GM21381 (cell line): ENCODE measurements at regions not wholly inside any gene's neighbourhood (a gene's known extent, or its start where the extent isn't known, plus 50 kb on each side); places are given as distances from the start of the nearest gene placed in this dataset.
"Not testable (repeated sequence)": the region's sequence is repeated elsewhere in the genome, so short reads cannot be mapped to it uniquely, and the experiment has no call there.

Source experiments
- ATAC-seq: cut with Tn5 transposase; IDR thresholded peaks from one replicate; pipeline ENCODE4 v1.9.1; 2021; ENCODE audit warnings: mild to moderate bottlenecking, moderate library complexity; ENCODE audit not compliant: unreplicated experiment

GRCh38 chr9:86997156-86997555 lies 49.9 kb upstream of the GAS1 start:
- ATAC-seq, result no peak

DNA sequence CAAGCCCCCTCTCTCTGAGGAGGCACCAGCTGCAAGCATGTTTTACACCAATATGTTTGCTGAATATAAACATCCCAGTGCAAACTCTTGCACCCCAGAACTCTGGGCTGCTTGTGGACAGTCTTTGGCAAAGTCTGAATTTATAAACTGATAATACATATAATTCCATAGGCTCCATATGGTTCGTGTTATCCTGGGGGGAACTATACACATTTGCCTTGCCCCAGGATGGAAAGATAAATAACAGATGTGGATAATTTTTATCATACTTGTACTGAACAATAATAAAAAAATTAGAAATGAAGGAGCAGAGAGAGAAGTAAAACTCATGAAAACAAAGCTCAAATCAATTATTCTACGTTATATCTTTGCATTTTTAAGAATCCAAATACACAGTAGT lies 50.6 kb upstream of the GAS1 start:
- ATAC-seq, result no peak

DNA sequence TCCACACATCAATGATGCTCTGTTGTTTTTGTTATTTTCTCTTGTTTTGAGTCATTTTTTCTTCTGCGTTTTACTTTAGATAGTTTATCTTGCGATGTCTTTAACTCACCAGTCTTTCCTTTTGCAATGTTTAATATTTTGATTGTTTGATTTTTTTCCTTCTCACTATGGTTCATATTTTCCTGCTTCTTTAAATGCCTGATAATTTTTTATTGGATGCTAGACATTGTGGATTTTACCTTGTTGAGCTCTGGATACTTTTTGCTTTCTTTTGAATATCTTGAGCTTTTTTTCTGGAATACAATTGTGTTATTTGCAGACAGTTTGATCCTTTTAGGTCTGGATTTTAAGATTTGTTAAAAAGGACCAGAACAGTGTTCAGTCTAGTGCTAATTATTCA lies 55.2 kb upstream of the GAS1 start:
- no peak for ATAC-seq

DNA sequence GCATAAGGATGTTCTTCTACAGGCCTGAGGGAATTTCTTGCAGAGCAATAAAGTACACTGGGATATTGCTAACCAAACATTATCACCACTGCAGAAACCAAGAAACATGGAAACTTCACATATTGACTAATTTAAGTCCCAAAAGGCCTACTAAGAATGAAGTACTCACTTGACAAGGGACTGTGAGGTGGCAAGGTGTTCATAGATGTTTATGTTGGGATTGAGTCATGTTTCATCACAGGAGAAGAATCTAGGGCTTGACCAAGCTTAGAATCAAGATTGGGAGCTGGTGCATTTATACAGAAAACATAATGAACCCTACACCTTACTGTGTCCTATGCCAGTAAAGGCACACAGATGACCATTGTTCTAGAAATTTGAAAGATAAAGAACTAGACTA lies 56.7 kb upstream of the GAS1 start:
- ATAC-seq, result no peak

- no peak for ATAC-seq
Measured at GRCh38 chr9:87006956-87007355, 59.6 kb upstream of the GAS1 start.

DNA sequence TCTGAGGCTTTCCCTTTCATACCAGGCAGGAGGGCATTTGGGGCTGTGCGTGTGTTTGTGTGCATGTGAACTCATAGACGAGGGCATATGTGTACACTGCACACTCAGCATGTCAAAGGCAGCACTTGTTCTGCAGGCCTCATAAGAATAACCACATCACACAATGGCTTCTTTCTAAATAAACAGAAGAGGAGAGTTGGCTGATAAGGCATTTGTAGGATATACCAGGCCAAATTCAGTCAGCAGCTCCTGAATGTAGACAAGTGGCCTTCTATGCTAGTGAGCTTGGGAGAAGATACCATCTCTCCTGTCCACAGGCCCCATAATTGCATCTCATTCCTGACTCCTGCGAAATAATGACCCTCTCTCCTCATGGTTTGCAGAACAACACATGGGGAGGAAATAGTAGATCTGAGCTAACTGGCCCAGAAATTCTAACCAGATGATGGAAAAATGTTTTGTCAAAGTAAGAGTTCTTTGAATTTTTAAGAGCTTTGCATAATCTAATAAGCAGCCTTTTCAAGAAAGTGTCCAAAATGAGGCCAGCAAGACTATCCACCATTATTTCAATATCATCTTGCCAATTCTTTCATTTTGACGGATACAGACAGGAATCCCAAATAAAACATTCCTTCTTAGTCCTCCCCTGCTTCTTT lies 60.5 kb upstream of the GAS1 start:
- ATAC-seq, result no peak

- ATAC-seq, result no peak
Measured at GRCh38 chr9:87008667-87009066, 61.4 kb upstream of the GAS1 start.

DNA sequence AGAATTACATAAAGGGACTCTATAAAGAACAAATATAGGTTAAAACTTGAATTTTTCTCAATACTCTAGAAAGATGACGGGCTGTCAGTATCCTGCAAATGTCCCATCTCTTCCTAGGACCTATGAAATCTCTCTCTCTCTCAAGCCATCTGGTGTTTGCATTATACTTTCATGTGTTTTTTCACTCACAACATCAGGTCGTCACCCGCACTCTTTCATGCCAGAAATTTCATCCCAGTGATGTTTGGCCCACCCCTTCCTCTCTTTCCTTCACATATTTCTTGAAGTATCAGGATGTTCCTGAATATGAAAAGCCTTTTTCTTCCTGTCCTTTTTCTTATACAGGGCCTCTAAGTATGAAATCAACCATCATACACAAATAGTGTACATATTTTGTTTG lies 63.3 kb upstream of the GAS1 start:
- no peak for ATAC-seq

GRCh38 chr9:87011551-87011950 lies 64.2 kb upstream of the GAS1 start:
- ATAC-seq, result no peak

DNA sequence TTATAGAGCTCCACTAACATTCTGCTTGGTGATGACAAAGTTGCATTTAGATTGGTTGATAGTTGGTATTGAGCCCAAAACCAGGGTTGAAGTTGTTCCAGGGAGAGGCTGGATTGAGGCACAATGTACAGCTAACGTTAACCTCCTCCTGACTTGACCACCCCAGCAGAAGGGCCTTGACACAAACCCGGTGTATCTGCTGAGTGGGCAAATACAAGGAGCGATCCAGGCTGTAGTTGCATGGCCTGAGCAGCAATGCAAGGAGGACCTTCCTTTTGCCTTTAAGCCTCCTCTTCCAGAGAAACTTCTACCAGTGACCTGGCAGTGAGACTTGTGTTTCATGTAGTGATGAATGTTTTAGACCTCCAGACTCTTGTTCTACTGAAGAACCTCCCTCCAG lies 66.2 kb upstream of the GAS1 start:
- no peak for ATAC-seq

- ATAC-seq, result no peak
Measured at GRCh38 chr9:87014436-87014835, 67.1 kb upstream of the GAS1 start.

GRCh38 chr9:87016681-87017080 lies 69.4 kb upstream of the GAS1 start:
- ATAC-seq, result no peak

GRCh38 chr9:87020169-87020950 lies 73.1 kb upstream of the GAS1 start:
- no peak for ATAC-seq

DNA sequence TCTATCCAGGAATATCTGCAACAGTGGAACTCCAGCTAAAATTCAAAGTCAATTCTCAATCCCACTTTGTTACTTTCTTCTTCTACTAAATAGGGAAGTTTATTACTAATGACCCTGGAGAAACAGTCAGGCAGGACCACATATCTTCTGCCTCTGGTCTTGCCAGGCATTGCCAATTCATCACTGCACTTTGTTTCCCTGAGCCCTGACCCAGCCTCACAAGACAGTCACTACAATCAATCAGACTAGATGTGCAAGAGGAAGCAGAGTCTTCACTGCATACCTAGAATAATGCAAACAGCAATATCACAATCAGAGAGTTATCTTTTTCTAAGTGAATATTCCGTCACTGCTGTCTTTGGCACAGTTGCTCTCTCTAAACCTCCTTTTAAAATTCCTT lies 74.9 kb upstream of the GAS1 start:
- ATAC-seq, result no peak

DNA sequence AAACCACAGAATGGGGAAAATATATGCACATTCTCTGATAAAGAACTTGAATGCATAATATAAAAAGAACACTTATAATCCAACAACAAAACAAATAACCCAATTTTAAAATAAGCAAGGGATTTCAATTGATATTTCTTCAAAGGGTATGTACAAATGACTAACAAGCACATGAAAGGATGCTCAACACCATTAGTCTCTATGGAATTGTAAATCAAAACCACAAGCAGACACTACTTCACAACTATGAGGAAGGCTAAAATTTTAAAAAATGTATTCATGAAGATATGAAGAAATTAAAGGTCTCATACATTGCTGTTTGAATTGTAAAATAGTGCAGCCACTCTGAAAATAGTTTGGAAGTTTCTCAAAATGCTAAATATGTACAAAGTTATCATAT lies 78.9 kb upstream of the GAS1 start:
- ATAC-seq, result no peak

GRCh38 chr9:87028836-87029235 lies 81.5 kb upstream of the GAS1 start:
- ATAC-seq, result not testable (repeated sequence)

DNA sequence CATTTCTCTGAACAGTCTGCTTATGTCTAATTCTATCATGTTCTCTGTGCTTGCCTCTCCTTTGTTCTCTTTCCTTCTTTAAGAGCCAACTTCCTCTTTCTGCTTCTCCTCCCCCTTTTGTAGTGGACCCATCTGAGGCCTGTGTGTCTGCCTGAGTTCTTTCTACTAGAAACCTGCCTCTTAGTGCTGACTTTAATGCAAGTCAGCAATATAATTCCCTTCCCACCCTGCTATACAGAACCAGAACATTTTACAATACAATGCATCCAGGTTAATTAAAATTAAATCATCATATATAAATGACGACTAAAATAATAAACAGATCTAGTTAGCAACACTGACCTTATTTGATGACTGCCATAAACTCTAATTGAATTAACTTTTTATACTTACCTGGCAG lies 82.6 kb upstream of the GAS1 start:
- no peak for ATAC-seq

- no peak for ATAC-seq
Measured at GRCh38 chr9:87034841-87035240, 87.5 kb upstream of the GAS1 start.

- ATAC-seq, result no peak
Measured at GRCh38 chr9:87035879-87036278, 88.6 kb upstream of the GAS1 start.

DNA sequence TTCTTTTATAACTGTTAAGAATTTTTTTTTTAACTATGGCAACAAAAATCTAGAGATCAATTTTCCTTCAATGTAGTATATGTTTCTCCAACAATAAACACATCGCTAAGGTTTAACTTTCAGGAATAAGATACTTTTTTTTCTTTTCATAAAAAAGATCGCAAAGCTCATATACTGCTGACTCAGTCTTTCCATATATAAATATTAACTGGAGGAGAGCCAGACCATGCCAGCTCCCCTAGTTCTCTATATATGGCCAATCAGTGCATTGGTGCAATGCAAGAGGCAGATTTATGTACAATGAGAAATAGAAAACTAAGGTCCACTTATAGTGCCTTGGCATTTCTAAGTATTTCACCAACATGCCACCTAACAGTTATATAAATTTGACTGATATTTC lies 89.2 kb upstream of the GAS1 start:
- ATAC-seq, result no peak

DNA sequence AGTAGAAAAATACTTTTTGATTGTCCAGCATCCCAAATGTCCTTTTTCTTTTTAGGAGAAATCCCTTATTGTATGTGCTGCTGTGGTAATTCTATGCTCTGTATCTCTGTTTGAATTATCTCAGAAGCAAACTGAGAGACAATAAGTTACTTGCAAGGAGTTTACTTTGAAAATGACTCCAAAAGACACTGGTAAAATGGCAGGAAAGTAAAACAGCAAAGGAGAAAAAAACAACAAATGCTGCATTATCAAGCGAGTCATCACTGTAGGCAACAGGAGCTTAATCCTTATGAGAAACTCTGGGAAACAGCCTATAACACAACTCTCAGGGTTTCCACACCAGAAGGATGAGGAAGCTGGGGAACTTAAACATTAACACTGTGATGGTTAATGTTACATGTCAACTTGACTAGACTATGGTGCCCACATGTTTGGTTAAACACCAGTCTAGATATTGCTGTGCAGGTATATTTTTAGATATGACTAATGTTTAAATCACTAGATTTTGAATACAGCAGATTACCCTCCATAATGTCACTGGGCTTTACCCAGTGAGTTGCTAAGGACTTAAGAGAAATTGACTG lies 92.6 kb upstream of the GAS1 start:
- ATAC-seq, result no peak

GRCh38 chr9:87040410-87041009 lies 93.2 kb upstream of the GAS1 start:
- ATAC-seq, result no peak
